Neural progenitor cell (in vitro differentiated cells): ENCODE measurements at regions not wholly inside any gene's neighbourhood (a gene's known extent, or its start where the extent isn't known, plus 50 kb on each side); places are given as distances from the start of the nearest gene placed in this dataset.

Experiments
- DNase-seq: peaks from one replicate; pipeline ENCODE4 v3.0.0-alpha.2; 2016; ENCODE audit warnings: low spot score
- H2AFZ ChIP-seq: fragments of 200-600 bp; sonication (generic); replicated peaks from 2 replicates; pipeline ENCODE4 v1.6.1; 2016; ENCODE audit warnings: antibody characterized with exemption
- H3F3A ChIP-seq: fragments of 200-600 bp; sonication (generic); 2 replicates; pipeline ENCODE4 v1.6.1; 2016; ENCODE audit warnings: antibody characterized with exemption, low read depth
- H3K27ac ChIP-seq: fragments of 200-600 bp; sonication (generic); 2 replicates; pipeline ENCODE4 v1.5.1; 2016; ENCODE audit warnings: mild to moderate bottlenecking
- H3K27me3 ChIP-seq: fragments of 200-600 bp; sonication (generic); 2 replicates; pipeline ENCODE4 v1.6.1; 2016; ENCODE audit warnings: mild to moderate bottlenecking, moderate library complexity
- H3K36me3 ChIP-seq: fragments of 200-600 bp; sonication (generic); 2 replicates; pipeline ENCODE4 v1.5.1; 2016
- H3K4me1 ChIP-seq: fragments of 200-600 bp; sonication (generic); 2 replicates; pipeline ENCODE4 v1.6.1; 2016; ENCODE audit warnings: mixed run types
- H3K4me2 ChIP-seq: fragments of 200-600 bp; sonication (generic); 2 replicates; pipeline ENCODE4 v1.6.1; 2016
- H3K4me3 ChIP-seq: fragments of 200-600 bp; sonication (generic); 2 replicates; pipeline ENCODE4 v1.5.1; 2016
- H3K79me2 ChIP-seq: fragments of 200-600 bp; sonication (generic); 2 replicates; pipeline ENCODE4 v1.6.1; 2016; ENCODE audit warnings: low read depth
- H3K9ac ChIP-seq: fragments of 200-600 bp; sonication (generic); 2 replicates; pipeline ENCODE4 v1.6.1; 2016
- H3K9me3 ChIP-seq: fragments of 200-600 bp; sonication (generic); 2 replicates; pipeline ENCODE4 v1.5.1; 2016; ENCODE audit warnings: low read depth
- H4K20me1 ChIP-seq: fragments of 200-600 bp; sonication (generic); 2 replicates; pipeline ENCODE4 v1.6.1; 2016; ENCODE audit warnings: low read depth
- H3K27ac Mint-ChIP-seq: 3 replicates; pipeline ENCODE4 v1.8.0; 2021; ENCODE audit warnings: mixed read lengths
- H3K27me3 Mint-ChIP-seq: 2 replicates; pipeline ENCODE4 v1.8.0; 2022; ENCODE audit warnings: low read depth, mild to moderate bottlenecking, inconsistent platforms, moderate library complexity, mixed read lengths; ENCODE audit not compliant: insufficient read depth
- H3K36me3 Mint-ChIP-seq: 3 replicates; pipeline ENCODE4 v1.8.0; 2021; ENCODE audit warnings: mixed read lengths
- H3K4me1 Mint-ChIP-seq: 3 replicates; pipeline ENCODE4 v1.8.0; 2021; ENCODE audit warnings: mixed read lengths
- H3K4me3 Mint-ChIP-seq: 3 replicates; pipeline ENCODE4 v1.8.0; 2021; ENCODE audit warnings: mild to moderate bottlenecking, moderate library complexity, mixed read lengths
- H3K9me3 Mint-ChIP-seq: 3 replicates; pipeline ENCODE4 v1.8.0; 2020; ENCODE audit warnings: mixed read lengths
- EZH2 ChIP-seq: fragments of 200-600 bp; sonication (generic); IDR thresholded peaks from 2 replicates; pipeline ENCODE4 v1.6.1; 2017; ENCODE audit warnings: antibody characterized with exemption, mild to moderate bottlenecking, moderate library complexity
- EZH2phosphoT487 ChIP-seq: fragments of 200-600 bp; sonication (generic); IDR thresholded peaks from 2 replicates; pipeline ENCODE4 v1.6.1; 2017; ENCODE audit warnings: antibody characterized with exemption
- TF ChIP-seq, protein P1 (sequence below): fragments of 200-600 bp; sonication (generic); IDR thresholded peaks from 2 replicates; pipeline ENCODE4 v1.5.1; 2017; ENCODE audit warnings: antibody characterized with exemption, mild to moderate bottlenecking

DNA sequence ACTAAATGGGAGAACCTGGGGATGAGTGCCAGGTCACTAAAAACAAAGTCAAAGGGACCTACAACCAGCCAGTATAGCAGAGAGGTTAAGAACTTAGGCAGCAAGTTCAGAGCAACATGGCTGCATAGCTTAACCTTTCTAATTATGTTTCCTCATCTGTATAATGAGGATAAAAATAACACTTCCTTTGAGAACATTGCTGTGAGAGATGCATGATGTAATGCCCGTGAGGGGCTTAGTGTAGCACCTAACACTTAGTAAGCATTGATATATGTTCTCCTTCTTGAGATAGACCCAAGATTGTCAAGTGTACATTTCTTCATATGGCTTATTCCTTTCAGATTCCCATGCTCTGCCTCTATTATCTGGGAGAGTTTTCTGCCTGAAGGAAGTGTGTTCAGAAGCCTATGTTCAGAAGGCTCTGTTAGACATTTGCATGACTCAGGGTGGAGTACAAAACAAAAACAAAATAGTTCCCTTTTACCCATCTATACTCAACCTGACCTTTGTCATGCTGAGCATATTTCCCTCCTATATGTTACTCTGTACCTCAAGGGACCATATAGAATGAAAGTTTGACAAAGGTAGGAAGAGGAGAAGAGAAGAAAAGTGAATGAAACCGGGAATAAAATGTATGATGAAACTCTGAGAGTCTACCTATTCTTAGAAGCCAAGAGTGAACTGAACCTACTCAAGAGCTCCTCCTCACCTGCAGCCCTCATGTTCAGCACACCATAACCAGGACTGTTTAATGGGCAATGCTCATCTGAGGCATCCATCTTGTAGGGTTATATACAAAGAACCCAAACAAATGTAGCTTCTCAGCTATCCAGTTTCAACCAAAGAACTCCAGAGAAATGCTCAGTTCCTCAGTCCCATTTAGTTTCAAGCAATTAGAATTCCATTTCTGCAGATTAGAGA is 70.7 kb upstream of the KCNMB2 start:
- no peaks in the 10 kb centered on the region for H3K36me3 Mint-ChIP-seq
- Histone ChIP-seq H3K4me2 (no peak overlapping the region), H3K4me1 (no peaks in the 10 kb centered on the region), H3K27ac (no peak overlapping the region), H3K9ac (no peak overlapping the region), H4K20me1 (no peaks in the 10 kb centered on the region), H2AFZ (no peak overlapping the region), H3K4me3 (no peak overlapping the region), H3F3A (no peaks in the 10 kb centered on the region), H3K79me2 (no peaks in the 10 kb centered on the region), H3K9me3 (no peaks in the 10 kb centered on the region), H3K36me3 (no peaks in the 10 kb centered on the region), H3K27me3 (no peaks in the 10 kb centered on the region)
- TF ChIP-seq EZH2 = no peak
- no peak for TF ChIP-seq EZH2phosphoT487
- TF ChIP-seq, protein P1, sequence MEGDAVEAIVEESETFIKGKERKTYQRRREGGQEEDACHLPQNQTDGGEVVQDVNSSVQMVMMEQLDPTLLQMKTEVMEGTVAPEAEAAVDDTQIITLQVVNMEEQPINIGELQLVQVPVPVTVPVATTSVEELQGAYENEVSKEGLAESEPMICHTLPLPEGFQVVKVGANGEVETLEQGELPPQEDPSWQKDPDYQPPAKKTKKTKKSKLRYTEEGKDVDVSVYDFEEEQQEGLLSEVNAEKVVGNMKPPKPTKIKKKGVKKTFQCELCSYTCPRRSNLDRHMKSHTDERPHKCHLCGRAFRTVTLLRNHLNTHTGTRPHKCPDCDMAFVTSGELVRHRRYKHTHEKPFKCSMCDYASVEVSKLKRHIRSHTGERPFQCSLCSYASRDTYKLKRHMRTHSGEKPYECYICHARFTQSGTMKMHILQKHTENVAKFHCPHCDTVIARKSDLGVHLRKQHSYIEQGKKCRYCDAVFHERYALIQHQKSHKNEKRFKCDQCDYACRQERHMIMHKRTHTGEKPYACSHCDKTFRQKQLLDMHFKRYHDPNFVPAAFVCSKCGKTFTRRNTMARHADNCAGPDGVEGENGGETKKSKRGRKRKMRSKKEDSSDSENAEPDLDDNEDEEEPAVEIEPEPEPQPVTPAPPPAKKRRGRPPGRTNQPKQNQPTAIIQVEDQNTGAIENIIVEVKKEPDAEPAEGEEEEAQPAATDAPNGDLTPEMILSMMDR = no peak
- DNase-seq = no peak
- no peaks in the 10 kb centered on the region for H3K4me1 Mint-ChIP-seq
- H3K27me3 Mint-ChIP-seq = peaks cover 4% of the 10 kb centered on the region
- no peak overlapping the region for H3K27ac Mint-ChIP-seq
- no peak overlapping the region for H3K4me3 Mint-ChIP-seq
- no peaks in the 10 kb centered on the region for H3K9me3 Mint-ChIP-seq

DNA sequence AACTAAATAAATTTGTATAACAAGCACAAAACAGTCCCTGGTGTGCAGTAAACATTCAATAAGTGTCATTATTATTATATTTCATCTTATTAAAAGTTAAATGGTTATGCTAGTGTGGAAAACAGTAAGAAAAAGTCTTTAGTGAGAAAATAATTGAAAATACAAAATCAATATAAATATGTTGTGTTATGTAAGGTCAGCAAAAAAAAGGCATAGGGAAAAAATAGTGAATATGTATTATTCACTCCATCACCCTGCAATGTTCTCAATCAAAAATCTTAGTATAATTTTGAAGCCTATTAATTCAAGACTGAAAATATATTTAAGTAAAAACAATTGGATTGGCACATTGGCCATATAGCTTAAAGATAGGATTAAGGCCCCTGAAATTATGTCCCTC is 63.3 kb upstream of the KCNMB2 start:
- no peak overlapping the region for H3K4me2 ChIP-seq
- no peak overlapping the region for H3K9ac ChIP-seq
- Mint-ChIP-seq H3K27ac (no peak overlapping the region), H3K9me3 (no peaks in the 10 kb centered on the region), H3K4me3 (no peak overlapping the region), H3K36me3 (no peaks in the 10 kb centered on the region), H3K27me3 (peaks cover 2% of the 10 kb centered on the region), H3K4me1 (no peaks in the 10 kb centered on the region)
- no peaks in the 10 kb centered on the region for H3K36me3 ChIP-seq
- H3K4me3 ChIP-seq = no peak overlapping the region
- no peak overlapping the region for H2AFZ ChIP-seq
- TF ChIP-seq EZH2phosphoT487 = no peak
- TF ChIP-seq, protein P1 = no peak
- no peak for TF ChIP-seq EZH2
- H3K79me2 ChIP-seq = no peaks in the 10 kb centered on the region
- no peaks in the 10 kb centered on the region for H3K27me3 ChIP-seq
- no peaks in the 10 kb centered on the region for H3K9me3 ChIP-seq
- no peak overlapping the region for H3K27ac ChIP-seq
- no peaks in the 10 kb centered on the region for H3K4me1 ChIP-seq
- no peaks in the 10 kb centered on the region for H3F3A ChIP-seq
- no peak for DNase-seq
- H4K20me1 ChIP-seq = no peaks in the 10 kb centered on the region

DNA sequence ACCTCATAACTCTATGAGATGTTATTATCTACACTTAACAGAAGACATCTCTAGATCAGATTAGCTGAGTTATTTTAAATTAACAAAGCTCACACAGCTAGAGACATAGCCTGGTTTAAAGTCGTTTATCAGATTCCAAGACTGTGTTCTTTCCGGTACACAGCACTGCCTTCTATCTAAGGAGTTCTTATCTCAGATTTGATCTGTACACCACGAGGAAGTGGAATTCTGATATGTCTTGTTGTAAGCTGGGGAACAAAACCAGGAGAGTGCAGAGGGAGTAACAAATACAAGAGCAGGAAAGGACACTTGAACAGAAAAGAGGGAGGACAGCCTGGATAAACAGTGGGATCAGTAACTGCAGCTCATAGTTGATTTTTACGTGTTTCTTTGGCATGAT is 61.7 kb upstream of the KCNMB2 start:
- no peaks in the 10 kb centered on the region for H3K4me1 ChIP-seq
- H3K9ac ChIP-seq = no peak overlapping the region
- H4K20me1 ChIP-seq = no peaks in the 10 kb centered on the region
- peaks cover 2% of the 10 kb centered on the region for H3K27me3 Mint-ChIP-seq
- H2AFZ ChIP-seq = no peak overlapping the region
- no peak overlapping the region for H3K4me2 ChIP-seq
- TF ChIP-seq, protein P1 = no peak
- TF ChIP-seq EZH2 = no peak
- H3K4me3 Mint-ChIP-seq = no peak overlapping the region
- no peak overlapping the region for H3K4me3 ChIP-seq
- H3F3A ChIP-seq = no peaks in the 10 kb centered on the region
- no peaks in the 10 kb centered on the region for H3K27me3 ChIP-seq
- no peaks in the 10 kb centered on the region for H3K9me3 ChIP-seq
- H3K4me1 Mint-ChIP-seq = no peaks in the 10 kb centered on the region
- H3K79me2 ChIP-seq = no peaks in the 10 kb centered on the region
- H3K36me3 ChIP-seq = no peaks in the 10 kb centered on the region
- no peaks in the 10 kb centered on the region for H3K36me3 Mint-ChIP-seq
- no peak for DNase-seq
- H3K27ac Mint-ChIP-seq = no peak overlapping the region
- H3K27ac ChIP-seq = no peak overlapping the region
- no peaks in the 10 kb centered on the region for H3K9me3 Mint-ChIP-seq
